ENCODE measurements at regions not wholly inside any gene's neighbourhood (a gene's known extent, or its start where the extent isn't known, plus 50 kb on each side); places are given as distances from the start of the nearest gene placed in this dataset.
"Not testable (repeated sequence)": the region's sequence is repeated elsewhere in the genome, so short reads cannot be mapped to it uniquely, and the experiment has no call there.

- no peak overlapping the region for H3K27ac Mint-ChIP-seq
- no peaks in the 10 kb centered on the region for H3K36me3 Mint-ChIP-seq (ENCODE audit: low read depth)
- no peaks in the 10 kb centered on the region for H3K4me1 Mint-ChIP-seq
- H3K9me3 Mint-ChIP-seq: peaks cover 14% of the 10 kb centered on the region
- ChIA-PET CTCF (no interaction called here), POLR2A (no interaction called here)
- no peak overlapping the region for H3K4me3 Mint-ChIP-seq
- DNase-seq: no peak
- no peaks in the 10 kb centered on the region for H3K27me3 Mint-ChIP-seq
These were observed 476.8 kb upstream of the ADGRB3 start for GRCh38 chr6:68158256-68158655.

GRCh38 chr6:68144667-68145066 lies 490.4 kb upstream of the ADGRB3 start:
- H3K4me1 Mint-ChIP-seq: no peaks in the 10 kb centered on the region
- ChIA-PET CTCF (no interaction called here), POLR2A (no interaction called here)
- no peaks in the 10 kb centered on the region for H3K36me3 Mint-ChIP-seq (ENCODE audit: low read depth)
- no peak overlapping the region for H3K4me3 Mint-ChIP-seq
- H3K27ac Mint-ChIP-seq: no peak overlapping the region
- no peaks in the 10 kb centered on the region for H3K27me3 Mint-ChIP-seq
- DNase-seq: no peak
- H3K9me3 Mint-ChIP-seq: peaks cover 21% of the 10 kb centered on the region

- no peaks in the 10 kb centered on the region for H3K36me3 Mint-ChIP-seq (ENCODE audit: low read depth)
- ChIA-PET CTCF (no interaction called here), POLR2A (no interaction called here)
- no peak overlapping the region for H3K27ac Mint-ChIP-seq
- H3K4me3 Mint-ChIP-seq: no peak overlapping the region
- no peaks in the 10 kb centered on the region for H3K4me1 Mint-ChIP-seq
- peaks cover 19% of the 10 kb centered on the region for H3K9me3 Mint-ChIP-seq
- DNase-seq: no peak
- no peaks in the 10 kb centered on the region for H3K27me3 Mint-ChIP-seq
These were observed 493.9 kb upstream of the ADGRB3 start for GRCh38 chr6:68141190-68141589.

GRCh38 chr6:68139130-68139529 lies 496.0 kb upstream of the ADGRB3 start:
- no peak overlapping the region for H3K4me3 Mint-ChIP-seq
- POLR2A ChIA-PET: no interaction called here
- H3K4me1 Mint-ChIP-seq: no peaks in the 10 kb centered on the region
- peaks cover 19% of the 10 kb centered on the region for H3K9me3 Mint-ChIP-seq
- no peaks in the 10 kb centered on the region for H3K36me3 Mint-ChIP-seq (ENCODE audit: low read depth)
- no peak overlapping the region for H3K27ac Mint-ChIP-seq
- no peaks in the 10 kb centered on the region for H3K27me3 Mint-ChIP-seq
- CTCF ChIA-PET: interaction anchor here (0.6 kb wide), 1 partner anchor 42 kb away, joined by 3 read pairs; no protein-coding TSS in a partner anchor
- no peak for DNase-seq

GRCh38 chr6:68134796-68135195 lies 500.3 kb upstream of the ADGRB3 start:
- DNase-seq: no peak
- H3K9me3 Mint-ChIP-seq: peaks cover 12% of the 10 kb centered on the region
- no peak overlapping the region for H3K27ac Mint-ChIP-seq
- H3K4me3 Mint-ChIP-seq: no peak overlapping the region
- H3K36me3 Mint-ChIP-seq (ENCODE audit: low read depth): no peaks in the 10 kb centered on the region
- POLR2A ChIA-PET: no interaction called here
- H3K4me1 Mint-ChIP-seq: no peaks in the 10 kb centered on the region
- no peaks in the 10 kb centered on the region for H3K27me3 Mint-ChIP-seq
- CTCF ChIA-PET: no interaction called here

GRCh38 chr6:68128211-68128610 lies 506.9 kb upstream of the ADGRB3 start:
- DNase-seq: no peak
- POLR2A ChIA-PET: no interaction called here
- Mint-ChIP-seq H3K27ac (no peak overlapping the region), H3K27me3 (no peaks in the 10 kb centered on the region), H3K4me1 (no peaks in the 10 kb centered on the region), H3K9me3 (peaks cover 13% of the 10 kb centered on the region), H3K4me3 (no peak overlapping the region), H3K36me3 (ENCODE audit: low read depth) (no peaks in the 10 kb centered on the region)
- CTCF ChIA-PET: no interaction called here

- no peak for DNase-seq
- H3K9me3 Mint-ChIP-seq: peaks cover 17% of the 10 kb centered on the region
- ChIA-PET POLR2A (no interaction called here), CTCF (no interaction called here)
- no peaks in the 10 kb centered on the region for H3K27me3 Mint-ChIP-seq
- H3K27ac Mint-ChIP-seq: no peak overlapping the region
- H3K36me3 Mint-ChIP-seq (ENCODE audit: low read depth): no peaks in the 10 kb centered on the region
- H3K4me3 Mint-ChIP-seq: no peak overlapping the region
- no peaks in the 10 kb centered on the region for H3K4me1 Mint-ChIP-seq
These were observed 508.0 kb upstream of the ADGRB3 start for GRCh38 chr6:68127074-68127473.

GRCh38 chr6:68126089-68126749 lies 508.9 kb upstream of the ADGRB3 start:
- ChIA-PET CTCF (no interaction called here), POLR2A (no interaction called here)
- peaks cover 17% of the 10 kb centered on the region for H3K9me3 Mint-ChIP-seq
- H3K4me1 Mint-ChIP-seq: no peaks in the 10 kb centered on the region
- H3K27ac Mint-ChIP-seq: no peak overlapping the region
- no peak for DNase-seq
- H3K27me3 Mint-ChIP-seq: no peaks in the 10 kb centered on the region
- no peak overlapping the region for H3K4me3 Mint-ChIP-seq
- no peaks in the 10 kb centered on the region for H3K36me3 Mint-ChIP-seq (ENCODE audit: low read depth)

- POLR2A ChIA-PET; DNase-seq; CTCF ChIA-PET; H3K27me3 Mint-ChIP-seq; H3K27ac Mint-ChIP-seq; H3K4me1 Mint-ChIP-seq; H3K36me3 Mint-ChIP-seq (ENCODE audit: low read depth); H3K4me3 Mint-ChIP-seq: not testable (repeated sequence)
- H3K9me3 Mint-ChIP-seq: peaks cover 16% of the 10 kb centered on the region
These were observed 512.1 kb upstream of the ADGRB3 start for GRCh38 chr6:68122975-68123374.

GRCh38 chr6:68122032-68122431 lies 513.0 kb upstream of the ADGRB3 start:
- H3K36me3 Mint-ChIP-seq (ENCODE audit: low read depth): no peaks in the 10 kb centered on the region
- ChIA-PET POLR2A (no interaction called here), CTCF (no interaction called here)
- no peaks in the 10 kb centered on the region for H3K4me1 Mint-ChIP-seq
- peaks cover 15% of the 10 kb centered on the region for H3K9me3 Mint-ChIP-seq
- H3K27me3 Mint-ChIP-seq: no peaks in the 10 kb centered on the region
- no peak overlapping the region for H3K27ac Mint-ChIP-seq
- DNase-seq: no peak
- no peak overlapping the region for H3K4me3 Mint-ChIP-seq

- POLR2A ChIA-PET; H3K36me3 Mint-ChIP-seq (ENCODE audit: low read depth); H3K27me3 Mint-ChIP-seq; H3K4me1 Mint-ChIP-seq; CTCF ChIA-PET; H3K27ac Mint-ChIP-seq; DNase-seq; H3K4me3 Mint-ChIP-seq: not testable (repeated sequence)
- H3K9me3 Mint-ChIP-seq: peaks cover 12% of the 10 kb centered on the region
These were observed 514.1 kb upstream of the ADGRB3 start for GRCh38 chr6:68120954-68121353.

- CTCF ChIA-PET: no interaction called here
- no peaks in the 10 kb centered on the region for H3K36me3 Mint-ChIP-seq (ENCODE audit: low read depth)
- no peak for DNase-seq
- no peak overlapping the region for H3K27ac Mint-ChIP-seq
- H3K4me1 Mint-ChIP-seq: no peaks in the 10 kb centered on the region
- peaks cover 2% of the 10 kb centered on the region for H3K9me3 Mint-ChIP-seq
- no peak overlapping the region for H3K4me3 Mint-ChIP-seq
- H3K27me3 Mint-ChIP-seq: no peaks in the 10 kb centered on the region
- POLR2A ChIA-PET: no interaction called here
These were observed 520.5 kb upstream of the ADGRB3 start for GRCh38 chr6:68114463-68115047.

- Mint-ChIP-seq H3K4me1 (no peaks in the 10 kb centered on the region), H3K27me3 (no peaks in the 10 kb centered on the region), H3K36me3 (ENCODE audit: low read depth) (no peaks in the 10 kb centered on the region), H3K9me3 (peaks cover 4% of the 10 kb centered on the region), H3K27ac (no peak overlapping the region), H3K4me3 (no peak overlapping the region)
- POLR2A ChIA-PET: no interaction called here
- CTCF ChIA-PET: no interaction called here
- DNase-seq: no peak
These were observed 526.7 kb upstream of the ADGRB3 start for GRCh38 chr6:68108233-68108835.

- POLR2A ChIA-PET: no interaction called here
- CTCF ChIA-PET: no interaction called here
These were observed 541.0 kb upstream of the ADGRB3 start for GRCh38 chr6:68094070-68094469.

More at GRCh38 chr6:68094070-68094469, 541.0 kb upstream of the ADGRB3 start:
- Mint-ChIP-seq H3K36me3 (ENCODE audit: low read depth) (no peaks in the 10 kb centered on the region), H3K4me3 (no peak overlapping the region), H3K4me1 (no peaks in the 10 kb centered on the region), H3K27me3 (no peaks in the 10 kb centered on the region), H3K27ac (no peak overlapping the region), H3K9me3 (no peaks in the 10 kb centered on the region)
- no peak for DNase-seq
